ENCODE measurements at regions not wholly inside any gene's neighbourhood (a gene's known extent, or its start where the extent isn't known, plus 50 kb on each side); places are given as distances from the start of the nearest gene placed in this dataset.

DNA sequence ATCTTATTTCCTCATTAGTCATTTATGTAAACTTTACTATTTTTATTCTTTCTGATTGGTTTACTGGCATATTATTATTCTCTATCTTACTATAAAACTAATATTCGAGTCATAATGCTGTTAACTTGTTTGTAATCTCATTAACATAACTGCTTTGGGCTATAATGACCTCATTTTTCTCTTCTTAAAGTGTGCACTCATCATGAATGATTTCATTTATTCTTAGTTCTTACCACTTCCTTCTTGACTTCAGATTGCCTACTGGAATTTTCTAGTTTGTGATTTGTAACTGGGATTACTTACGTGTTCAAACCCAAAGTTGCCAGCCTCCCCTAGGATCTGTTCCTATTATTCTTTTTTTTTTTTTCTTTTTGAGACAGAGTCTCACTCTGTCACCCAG is 91.8 kb upstream of the TNFAIP3 start:
- no peak overlapping the region for H3K27ac Mint-ChIP-seq (ENCODE audit: unreplicated experiment)
- CTCF ChIA-PET: no interaction called here
- H3K36me3 ChIP-seq (ENCODE audit: control insufficient read depth, insufficient read depth, low read length): no peaks in the 10 kb centered on the region
- peaks cover 14% of the 10 kb centered on the region for H3K9me3 Mint-ChIP-seq (ENCODE audit: unreplicated experiment)
- no peaks in the 10 kb centered on the region for H3K36me3 Mint-ChIP-seq (ENCODE audit: insufficient read depth, unreplicated experiment)
- DNase-seq: no peak
- H3K4me1 ChIP-seq: peaks cover 15% of the 10 kb centered on the region
- H3K27me3 Mint-ChIP-seq (ENCODE audit: insufficient read depth, unreplicated experiment): no peaks in the 10 kb centered on the region
- POLR2A ChIA-PET: no interaction called here
- no peak overlapping the region for H3K4me3 ChIP-seq (ENCODE audit: low read depth, low read length)
- H3K4me1 Mint-ChIP-seq (ENCODE audit: low read depth, unreplicated experiment): peaks cover 8% of the 10 kb centered on the region
- intact Hi-C loops (cut with micrococcal nuclease; ENCODE audit: unreplicated experiment): no loop called here
- no peaks in the 10 kb centered on the region for H3K9me3 ChIP-seq
- H3K4me3 Mint-ChIP-seq (ENCODE audit: unreplicated experiment): no peak overlapping the region
- TF ChIP-seq, protein P1, sequence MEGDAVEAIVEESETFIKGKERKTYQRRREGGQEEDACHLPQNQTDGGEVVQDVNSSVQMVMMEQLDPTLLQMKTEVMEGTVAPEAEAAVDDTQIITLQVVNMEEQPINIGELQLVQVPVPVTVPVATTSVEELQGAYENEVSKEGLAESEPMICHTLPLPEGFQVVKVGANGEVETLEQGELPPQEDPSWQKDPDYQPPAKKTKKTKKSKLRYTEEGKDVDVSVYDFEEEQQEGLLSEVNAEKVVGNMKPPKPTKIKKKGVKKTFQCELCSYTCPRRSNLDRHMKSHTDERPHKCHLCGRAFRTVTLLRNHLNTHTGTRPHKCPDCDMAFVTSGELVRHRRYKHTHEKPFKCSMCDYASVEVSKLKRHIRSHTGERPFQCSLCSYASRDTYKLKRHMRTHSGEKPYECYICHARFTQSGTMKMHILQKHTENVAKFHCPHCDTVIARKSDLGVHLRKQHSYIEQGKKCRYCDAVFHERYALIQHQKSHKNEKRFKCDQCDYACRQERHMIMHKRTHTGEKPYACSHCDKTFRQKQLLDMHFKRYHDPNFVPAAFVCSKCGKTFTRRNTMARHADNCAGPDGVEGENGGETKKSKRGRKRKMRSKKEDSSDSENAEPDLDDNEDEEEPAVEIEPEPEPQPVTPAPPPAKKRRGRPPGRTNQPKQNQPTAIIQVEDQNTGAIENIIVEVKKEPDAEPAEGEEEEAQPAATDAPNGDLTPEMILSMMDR (IDR thresholded peaks at IDR 0.05; ENCODE audit: insufficient read depth in 1 of 2, low read depth in 1 of 2, low read length in 1 of 2, severe bottlenecking in 1 of 2, unreplicated experiment in 1 of 2): no peak
- no peaks in the 10 kb centered on the region for H3K27me3 ChIP-seq (replicated peaks; ENCODE audit: control insufficient read depth, insufficient read depth, low read length)
- no TSS peak for BruUV-seq (replicated peaks)

DNA sequence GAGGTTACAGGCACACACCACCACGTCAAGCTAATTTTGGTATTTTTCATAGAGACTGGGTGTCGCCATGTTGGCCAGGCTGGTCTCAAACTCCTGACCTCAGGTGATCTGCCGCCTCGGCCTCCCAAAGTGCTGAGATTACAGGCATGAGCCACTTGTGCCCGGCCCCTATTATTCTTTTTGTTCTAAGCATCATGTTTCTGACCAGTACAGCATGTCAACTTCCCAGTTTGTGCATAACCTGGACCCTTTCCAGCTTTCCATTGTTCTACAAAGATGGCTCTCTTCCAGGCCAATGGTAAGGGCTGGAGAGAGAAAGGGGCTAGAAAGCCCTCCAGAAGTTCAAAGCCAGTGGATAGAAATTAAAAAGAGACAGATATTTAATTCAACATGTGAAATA is 91.3 kb upstream of the TNFAIP3 start:
- Mint-ChIP-seq H3K9me3 (ENCODE audit: unreplicated experiment) (peaks cover 14% of the 10 kb centered on the region), H3K4me3 (ENCODE audit: unreplicated experiment) (no peak overlapping the region), H3K36me3 (ENCODE audit: insufficient read depth, unreplicated experiment) (no peaks in the 10 kb centered on the region), H3K27me3 (ENCODE audit: insufficient read depth, unreplicated experiment) (no peaks in the 10 kb centered on the region), H3K27ac (ENCODE audit: unreplicated experiment) (no peak overlapping the region), H3K4me1 (ENCODE audit: low read depth, unreplicated experiment) (peaks cover 8% of the 10 kb centered on the region)
- DNase-seq: no peak
- ChIA-PET CTCF (no interaction called here), POLR2A (no interaction called here)
- TF ChIP-seq, protein P1 (IDR thresholded peaks at IDR 0.05; ENCODE audit: insufficient read depth in 1 of 2, low read depth in 1 of 2, low read length in 1 of 2, severe bottlenecking in 1 of 2, unreplicated experiment in 1 of 2): no peak
- Histone ChIP-seq H3K36me3 (ENCODE audit: control insufficient read depth, insufficient read depth, low read length) (no peaks in the 10 kb centered on the region), H3K27me3 (replicated peaks; ENCODE audit: control insufficient read depth, insufficient read depth, low read length) (no peaks in the 10 kb centered on the region), H3K4me3 (ENCODE audit: low read depth, low read length) (no peak overlapping the region), H3K9me3 (no peaks in the 10 kb centered on the region), H3K4me1 (peaks cover 15% of the 10 kb centered on the region)
- no TSS peak for BruUV-seq (replicated peaks)
- intact Hi-C loops (cut with micrococcal nuclease; ENCODE audit: unreplicated experiment): no loop called here

DNA sequence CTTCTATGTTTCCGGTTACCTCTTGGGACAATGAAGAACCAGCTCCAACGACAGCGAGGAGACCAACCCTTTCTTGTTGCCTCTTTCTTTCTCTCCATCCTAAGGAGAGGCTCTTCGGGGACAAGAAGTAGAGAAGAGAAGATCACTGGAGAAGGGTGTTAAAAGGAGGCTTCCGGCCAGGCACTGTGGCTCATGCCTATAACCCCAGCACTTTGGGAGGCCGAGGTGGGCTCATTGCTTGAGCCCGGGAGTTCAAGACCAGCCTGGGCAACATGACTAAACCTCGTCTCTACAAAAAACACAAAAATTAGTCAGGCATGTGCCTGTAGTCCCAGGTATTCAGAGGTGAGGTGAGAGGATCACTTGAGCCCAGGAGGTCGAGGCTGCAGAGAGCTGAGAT is 90.8 kb upstream of the TNFAIP3 start:
- Histone ChIP-seq H3K4me1 (peaks cover 15% of the 10 kb centered on the region), H3K9me3 (no peaks in the 10 kb centered on the region), H3K4me3 (ENCODE audit: low read depth, low read length) (no peak overlapping the region), H3K27me3 (replicated peaks; ENCODE audit: control insufficient read depth, insufficient read depth, low read length) (no peaks in the 10 kb centered on the region), H3K36me3 (ENCODE audit: control insufficient read depth, insufficient read depth, low read length) (no peaks in the 10 kb centered on the region)
- no peak overlapping the region for H3K4me3 Mint-ChIP-seq (ENCODE audit: unreplicated experiment)
- peaks cover 14% of the 10 kb centered on the region for H3K9me3 Mint-ChIP-seq (ENCODE audit: unreplicated experiment)
- no peak overlapping the region for H3K27ac Mint-ChIP-seq (ENCODE audit: unreplicated experiment)
- no peaks in the 10 kb centered on the region for H3K27me3 Mint-ChIP-seq (ENCODE audit: insufficient read depth, unreplicated experiment)
- CTCF ChIA-PET: no interaction called here
- intact Hi-C loops (cut with micrococcal nuclease; ENCODE audit: unreplicated experiment): no loop called here
- POLR2A ChIA-PET: no interaction called here
- H3K36me3 Mint-ChIP-seq (ENCODE audit: insufficient read depth, unreplicated experiment): no peaks in the 10 kb centered on the region
- TF ChIP-seq, protein P1 (IDR thresholded peaks at IDR 0.05; ENCODE audit: insufficient read depth in 1 of 2, low read depth in 1 of 2, low read length in 1 of 2, severe bottlenecking in 1 of 2, unreplicated experiment in 1 of 2): no peak
- no peak for DNase-seq
- BruUV-seq (replicated peaks): no TSS peak
- peaks cover 8% of the 10 kb centered on the region for H3K4me1 Mint-ChIP-seq (ENCODE audit: low read depth, unreplicated experiment)

Data from Caco-2 (cell line).